GM12892 (cell line): ENCODE measurements at regions not wholly inside any gene's neighbourhood (a gene's known extent, or its start where the extent isn't known, plus 50 kb on each side); places are given as distances from the start of the nearest gene placed in this dataset.

Source experiments
- POLR2A ChIP-seq: IDR thresholded peaks from 2 replicates; pipeline ENCODE4 v1.6.1; 2011; ENCODE audit warnings: low read depth, low read length, control low read depth
- POLR2AphosphoS5 ChIP-seq: IDR thresholded peaks from 2 replicates; pipeline ENCODE4 v1.6.1; 2011; ENCODE audit warnings: low read depth, low read length, control low read depth
- TAF1 ChIP-seq: IDR thresholded peaks from 2 replicates; pipeline ENCODE4 v1.6.1; 2011; ENCODE audit warnings: low read depth, mild to moderate bottlenecking, control low read depth, low read length, borderline replicate concordance

DNA sequence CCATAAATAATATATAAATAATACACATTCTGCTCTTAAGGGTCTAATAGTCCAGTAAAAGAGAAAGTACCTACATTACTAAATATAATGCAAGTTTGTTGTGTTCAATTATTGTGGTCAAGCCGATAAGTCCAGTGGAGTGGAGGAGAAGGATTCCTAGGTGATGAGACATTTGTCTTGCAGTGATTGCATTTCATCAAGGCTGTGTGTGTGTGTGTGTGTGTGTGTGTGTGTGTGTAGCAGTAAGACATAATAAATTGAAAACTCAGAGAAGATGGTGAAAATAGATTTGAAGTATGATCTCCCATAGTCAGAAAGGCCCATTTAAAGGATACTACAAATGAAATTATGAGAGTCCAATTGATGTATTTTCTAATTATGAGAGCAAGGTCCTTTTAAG is 192.5 kb upstream of the SEMA3C start:
- TF ChIP-seq POLR2AphosphoS5 (no peak), POLR2A (no peak), TAF1 (no peak)
